Astrocyte (in vitro differentiated cells and primary cell): ENCODE measurements at regions not wholly inside any gene's neighbourhood (a gene's known extent, or its start where the extent isn't known, plus 50 kb on each side); places are given as distances from the start of the nearest gene placed in this dataset.

Experiments
- CTCF ChIP-seq: IDR thresholded peaks from 2 replicates; pipeline ENCODE4 v1.5.1; 2011; ENCODE audit warnings: low read depth, mild to moderate bottlenecking, inconsistent platforms, low read length, moderate library complexity; ENCODE audit not compliant: insufficient read depth
- EZH2 ChIP-seq: IDR thresholded peaks from 2 replicates; pipeline ENCODE4 v1.6.1; 2012; ENCODE audit warnings: mild to moderate bottlenecking, low read length, inconsistent platforms; ENCODE audit not compliant: insufficient read depth

DNA sequence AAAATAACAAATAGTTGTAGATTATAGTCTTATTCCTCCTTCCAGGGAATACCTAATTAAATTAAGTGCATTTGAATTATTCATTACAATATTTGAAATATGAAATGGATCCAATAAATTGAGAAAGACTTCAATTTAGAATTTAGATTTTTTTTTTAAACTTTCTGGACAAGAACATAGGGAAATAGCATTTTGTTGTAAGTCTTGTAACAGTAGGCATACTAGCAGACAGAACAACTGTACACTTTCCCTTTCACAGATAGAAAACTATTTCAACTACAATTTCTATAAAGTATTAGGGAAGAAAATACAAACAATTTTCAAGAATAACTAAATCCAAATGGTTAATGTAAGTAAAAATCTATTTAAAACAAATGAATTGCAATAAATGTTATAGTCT lies 577.5 kb downstream of the USP25 start:
- TF ChIP-seq CTCF: no peak
- TF ChIP-seq EZH2: no peak
